GM23338 (cell line): ENCODE measurements at regions not wholly inside any gene's neighbourhood (a gene's known extent, or its start where the extent isn't known, plus 50 kb on each side); places are given as distances from the start of the nearest gene placed in this dataset.

Experiments
- ATAC-seq: fragments of 200-7000 bp; cut with Tn5 transposase; 3 replicates; pipeline ENCODE4 v1.9.1; 2020
- DNase-seq: peaks from one replicate; pipeline ENCODE4 v3.0.0-alpha.2; 2015; ENCODE audit warnings: low spot score
- H2AFZ ChIP-seq: fragments of 200-600 bp; sonication (generic); 2 replicates; pipeline ENCODE4 v1.8.0; 2016; ENCODE audit warnings: antibody characterized with exemption, mild to moderate bottlenecking, moderate library complexity
- H3F3A ChIP-seq: fragments of 200-600 bp; sonication (generic); replicated peaks from 2 replicates; pipeline ENCODE4 v1.8.0; 2017; ENCODE audit warnings: antibody characterized with exemption, mixed run types, low read depth
- H3K27ac ChIP-seq: fragments of 200-600 bp; sonication (generic); 2 replicates; pipeline ENCODE4 v1.6.1; 2016; ENCODE audit warnings: low read depth
- H3K27me3 ChIP-seq: fragments of 200-600 bp; sonication (generic); 2 replicates; pipeline ENCODE4 v1.8.0; 2016; ENCODE audit warnings: mild to moderate bottlenecking, mixed run types, moderate library complexity; ENCODE audit not compliant: insufficient read depth
- H3K36me3 ChIP-seq: fragments of 200-600 bp; sonication (generic); 2 replicates; pipeline ENCODE4 v1.8.0; 2016; ENCODE audit warnings: mild to moderate bottlenecking; ENCODE audit not compliant: insufficient read depth
- H3K4me1 ChIP-seq: fragments of 200-600 bp; sonication (generic); 2 replicates; pipeline ENCODE4 v1.8.0; 2016; ENCODE audit warnings: mild to moderate bottlenecking, moderate library complexity; ENCODE audit not compliant: insufficient read depth
- H3K4me2 ChIP-seq: fragments of 200-600 bp; sonication (generic); 2 replicates; pipeline ENCODE4 v1.7.1; 2017; ENCODE audit warnings: mixed run types
- H3K4me3 ChIP-seq: fragments of 200-600 bp; sonication (generic); 2 replicates; pipeline ENCODE4 v1.6.1; 2016; ENCODE audit warnings: mixed run types
- H3K79me2 ChIP-seq: fragments of 200-600 bp; sonication (generic); replicated peaks from 2 replicates; pipeline ENCODE4 v1.8.0; 2017; ENCODE audit warnings: mild to moderate bottlenecking; ENCODE audit not compliant: insufficient read depth
- H3K9me2 ChIP-seq: fragments of 200-600 bp; sonication (generic); 2 replicates; pipeline ENCODE4 v1.8.0; 2017; ENCODE audit not compliant: insufficient read depth
- H4K20me1 ChIP-seq: fragments of 200-600 bp; sonication (generic); replicated peaks from 2 replicates; pipeline ENCODE4 v1.8.0; 2017; ENCODE audit warnings: mild to moderate bottlenecking; ENCODE audit not compliant: insufficient read depth
- H3K27ac Mint-ChIP-seq: 2 replicates; pipeline ENCODE4 v1.8.0; 2020; ENCODE audit warnings: inconsistent platforms, mild to moderate bottlenecking, moderate library complexity, mixed read lengths
- H3K27me3 Mint-ChIP-seq: 3 replicates; pipeline ENCODE4 v1.8.0; 2022; ENCODE audit warnings: low read depth, mild to moderate bottlenecking, moderate library complexity, mixed read lengths, inconsistent platforms; ENCODE audit not compliant: insufficient read depth, poor library complexity
- H3K36me3 Mint-ChIP-seq: 3 replicates; pipeline ENCODE4 v1.8.0; 2021; ENCODE audit warnings: low read depth, mild to moderate bottlenecking, inconsistent platforms, moderate library complexity, mixed read lengths
- H3K4me1 Mint-ChIP-seq: 3 replicates; pipeline ENCODE4 v1.8.0; 2020; ENCODE audit warnings: mild to moderate bottlenecking, inconsistent platforms, mixed read lengths
- H3K4me3 Mint-ChIP-seq: 3 replicates; pipeline ENCODE4 v1.8.0; 2021; ENCODE audit warnings: moderate library complexity, mild to moderate bottlenecking, inconsistent platforms, mixed read lengths
- H3K9me3 Mint-ChIP-seq: 3 replicates; pipeline ENCODE4 v1.8.0; 2020; ENCODE audit warnings: moderate library complexity, mild to moderate bottlenecking, inconsistent platforms, mixed read lengths
- ETS1 ChIP-seq: IDR thresholded peaks from 2 replicates; pipeline ENCODE4 v1.6.1; 2016; ENCODE audit warnings: antibody characterized with exemption
- ZNF462 ChIP-seq: fragments of 250-450 bp; sonication (Bioruptor Pico); IDR thresholded peaks from 2 replicates; pipeline ENCODE4 v1.5.0; 2020; ENCODE audit warnings: mild to moderate bottlenecking, moderate library complexity

DNA sequence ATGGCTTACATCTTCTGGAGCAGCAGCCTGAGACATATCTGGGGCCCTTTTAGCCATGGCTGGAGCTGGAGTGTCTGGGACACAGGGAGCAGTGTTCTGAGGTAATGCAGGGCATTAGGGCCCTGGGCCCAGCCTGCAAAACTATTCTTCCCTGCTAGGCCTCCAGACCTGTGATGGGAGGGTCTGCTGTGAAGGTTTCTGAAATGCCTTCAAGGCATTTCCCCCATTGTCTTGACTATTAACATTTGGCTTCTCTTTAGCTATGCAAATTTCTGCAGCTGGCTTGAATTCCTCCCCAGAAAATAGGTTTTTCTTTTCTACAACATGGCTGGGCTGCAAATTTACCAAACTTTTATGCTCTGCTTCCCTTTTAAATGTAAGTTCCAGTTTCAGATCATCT is 61.5 kb downstream of the EDN1 start:
- H3K9me2 ChIP-seq: peaks cover 4% of the 10 kb centered on the region
- peaks cover 21% of the 10 kb centered on the region for H3K4me1 Mint-ChIP-seq
- ATAC-seq: peak; percentile 86

More for the DNA sequence above, 61.5 kb downstream of the EDN1 start:
- TF ChIP-seq ZNF462 (CRISPR knock-in tag) (0 out of 2 replicates have a peak, but pooled peaks have one; percentile 36), ETS1 (no peak)
- H3K9me3 Mint-ChIP-seq: peaks cover 42% of the 10 kb centered on the region
- no peaks in the 10 kb centered on the region for H4K20me1 ChIP-seq
- H3K4me1 ChIP-seq: peaks cover 25% of the 10 kb centered on the region
- 0 out of 2 replicates have a peak overlapping the region, but pooled peaks have one; percentile 42 for H3K27ac Mint-ChIP-seq
- no peak overlapping the region for H3K4me3 Mint-ChIP-seq
- no peaks in the 10 kb centered on the region for H3K79me2 ChIP-seq
- peaks cover 40% of the 10 kb centered on the region for H3K36me3 Mint-ChIP-seq
- DNase-seq: peak; percentile 62
- 0 out of 2 replicates have a peak, but pooled peaks cover 6% of the 10 kb centered on the region for H3K36me3 ChIP-seq
- peaks cover 3% of the 10 kb centered on the region for H3K27me3 Mint-ChIP-seq
- H3K4me3 ChIP-seq: no peak overlapping the region
- H2AFZ ChIP-seq: no peak overlapping the region
- peak overlapping the region; percentile 93 for H3K27ac ChIP-seq
- H3F3A ChIP-seq: peaks cover 4% of the 10 kb centered on the region; the same call in 1 of the 2 replicates
- H3K4me2 ChIP-seq: no peak overlapping the region
- no peaks in the 10 kb centered on the region for H3K27me3 ChIP-seq
